ENCODE measurements at regions not wholly inside any gene's neighbourhood (a gene's known extent, or its start where the extent isn't known, plus 50 kb on each side); places are given as distances from the start of the nearest gene placed in this dataset.
A peak's percentile ranks its signal among the peaks of the same experiment; 100 is the strongest.
"Not testable (repeated sequence)": the region's sequence is repeated elsewhere in the genome, so short reads cannot be mapped to it uniquely, and the experiment has no call there.

DNA sequence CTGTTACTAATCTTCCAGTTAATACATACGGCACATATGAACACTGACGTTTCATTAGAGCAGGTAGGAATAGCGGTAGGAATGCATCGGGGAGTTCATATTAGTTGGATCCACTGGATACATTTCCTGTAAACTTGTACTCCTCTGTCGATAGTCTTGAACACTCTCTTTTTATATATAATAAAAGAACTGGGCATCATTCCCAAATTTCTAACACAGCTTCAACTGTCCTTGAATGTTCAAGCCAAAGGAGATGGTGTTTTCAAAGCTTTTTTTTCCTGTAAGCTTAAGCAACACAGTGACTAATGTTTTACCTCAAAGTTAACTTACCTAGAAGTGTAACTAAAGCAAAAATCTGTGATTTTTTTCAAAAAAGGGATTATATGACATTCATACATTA, 195.3 kb downstream of the UTRN start:
- DNase-seq, result no peak

DNA sequence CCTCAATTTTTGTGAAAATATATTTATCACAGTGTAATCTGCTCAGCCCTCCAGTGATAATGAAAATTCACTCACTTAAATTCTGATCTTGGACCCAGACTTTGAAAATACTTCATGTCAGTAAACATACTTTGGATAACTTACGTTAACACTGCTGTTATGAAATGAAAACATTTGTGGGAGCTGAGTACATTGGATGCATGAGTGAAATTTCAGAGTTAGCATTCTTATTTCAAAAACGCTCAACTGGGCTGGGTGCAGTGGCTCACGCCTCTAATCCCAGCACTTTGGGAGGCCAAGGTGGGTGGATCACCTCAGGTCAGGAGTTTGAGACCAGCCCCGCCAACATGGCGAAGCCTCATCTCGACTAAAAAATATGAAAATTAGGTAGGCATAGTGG, 196.4 kb downstream of the UTRN start:
- DNase-seq, result no peak

DNA sequence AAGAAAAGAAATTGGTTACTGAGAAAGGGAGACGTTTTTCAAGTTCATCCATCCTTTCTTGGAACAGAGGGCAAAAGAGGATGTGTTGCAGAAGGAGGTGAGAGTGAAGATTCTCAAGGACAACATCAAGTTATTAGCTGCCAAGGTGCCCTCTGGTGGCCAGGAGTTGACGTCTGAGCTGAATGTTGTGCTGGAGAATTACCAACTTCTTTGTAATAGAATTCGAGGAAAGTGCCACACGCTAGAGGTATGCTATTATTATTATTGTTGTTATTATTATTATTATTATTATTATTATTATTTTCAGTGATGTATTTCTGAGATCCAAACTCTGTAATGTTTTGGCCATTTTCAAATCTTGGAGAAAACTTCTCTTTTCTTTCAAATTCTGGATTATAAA, 197.0 kb downstream of the UTRN start:
- peak; percentile 30 for DNase-seq

DNA sequence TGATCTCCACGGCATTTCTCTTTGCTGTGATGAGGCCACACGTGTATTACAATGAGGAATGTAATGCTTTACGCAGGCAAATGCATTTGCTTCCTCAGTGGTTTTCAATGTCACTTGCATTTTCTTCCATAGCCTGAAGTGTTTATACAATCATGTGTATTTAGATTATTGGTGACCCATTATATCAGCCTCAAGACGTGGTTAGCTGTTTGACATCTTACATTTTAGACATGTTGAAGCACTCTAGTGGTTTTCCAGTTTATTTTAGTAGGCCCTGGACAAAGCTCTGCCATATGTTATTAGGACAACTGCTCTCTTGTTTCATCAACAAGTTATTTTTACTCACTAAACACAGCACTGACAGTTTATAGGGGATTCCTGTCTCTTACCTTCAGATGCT, 200.4 kb downstream of the UTRN start:
- DNase-seq, result no peak

DNA sequence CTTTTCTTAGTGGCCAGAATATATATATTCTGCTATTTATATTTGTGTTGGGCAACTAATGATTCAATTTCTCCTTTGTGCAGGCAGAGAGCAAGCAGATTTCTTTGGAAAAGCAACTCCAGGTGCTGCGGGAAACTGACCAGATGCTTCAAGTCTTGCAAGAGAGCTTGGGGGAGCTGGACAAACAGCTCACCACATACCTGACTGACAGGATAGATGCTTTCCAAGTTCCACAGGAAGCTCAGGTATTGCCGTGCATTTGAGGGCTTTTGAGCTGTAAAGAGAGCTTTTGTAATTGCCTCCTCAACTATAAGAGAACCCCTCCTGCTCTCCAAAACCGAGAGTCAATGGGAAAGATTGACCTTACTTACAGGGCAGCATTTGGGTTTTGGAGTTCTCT, 203.5 kb downstream of the UTRN start:
- DNase-seq, result no peak

DNA sequence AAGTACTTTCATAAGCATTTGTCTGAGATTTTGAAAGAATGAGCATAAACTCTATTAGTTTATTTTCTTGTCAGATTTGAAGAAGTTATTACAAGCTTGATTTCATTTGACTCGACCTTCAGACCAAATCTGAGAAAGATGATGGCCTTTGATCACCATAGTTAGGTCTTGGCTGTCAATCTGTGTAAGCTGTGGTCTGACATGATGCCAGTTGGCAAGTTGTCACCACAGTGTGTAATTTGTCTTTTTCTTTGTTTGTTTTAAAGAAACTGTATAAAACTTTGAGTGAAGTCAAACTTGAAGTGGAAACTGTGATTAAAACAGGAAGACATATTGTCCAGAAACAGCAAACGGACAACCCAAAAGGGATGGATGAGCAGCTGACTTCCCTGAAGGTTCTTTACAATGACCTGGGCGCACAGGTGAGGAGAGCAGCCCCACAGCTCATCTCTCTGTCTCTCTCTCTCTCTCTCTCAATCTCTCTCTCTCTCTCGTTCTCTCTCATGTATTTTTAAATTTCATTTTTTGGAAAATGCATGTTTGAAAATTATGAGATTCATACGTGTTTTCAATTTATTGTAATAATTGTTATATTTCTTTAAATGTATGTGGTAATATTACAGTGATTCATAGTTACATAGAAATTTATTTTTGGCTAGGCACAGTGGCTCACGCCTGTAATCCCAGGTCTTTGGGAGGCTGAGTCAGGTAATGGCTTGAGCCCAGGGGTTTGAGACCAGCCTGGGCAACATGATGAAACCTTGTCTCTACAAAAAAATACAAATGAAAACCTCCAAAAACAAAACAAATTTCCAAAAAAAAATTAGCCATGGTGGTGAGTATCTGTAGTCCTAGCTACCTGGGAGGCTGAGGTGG, 208.1 kb downstream of the UTRN start:
- DNase-seq, result no peak

DNA sequence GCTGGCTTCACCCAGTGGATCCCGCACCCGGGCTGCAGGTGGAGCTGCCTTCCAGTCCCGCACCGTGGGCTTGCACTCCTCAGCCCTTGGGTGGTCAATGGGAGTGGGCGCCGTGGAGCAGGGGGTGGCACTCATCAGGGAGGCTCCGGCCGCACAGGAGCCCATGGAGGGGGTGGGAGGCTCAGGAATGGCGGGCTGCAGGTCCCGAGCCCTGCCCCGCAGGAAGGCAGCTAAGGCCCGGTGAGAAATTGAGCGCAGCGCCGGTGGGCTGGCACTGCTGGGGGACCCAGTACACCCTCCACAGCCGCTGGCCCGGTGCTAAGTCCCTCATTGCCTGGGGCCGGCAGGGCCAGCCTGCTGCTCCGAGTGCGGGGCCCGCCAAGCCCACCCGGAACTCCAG, 209.9 kb downstream of the UTRN start:
- not testable (repeated sequence) for DNase-seq

DNA sequence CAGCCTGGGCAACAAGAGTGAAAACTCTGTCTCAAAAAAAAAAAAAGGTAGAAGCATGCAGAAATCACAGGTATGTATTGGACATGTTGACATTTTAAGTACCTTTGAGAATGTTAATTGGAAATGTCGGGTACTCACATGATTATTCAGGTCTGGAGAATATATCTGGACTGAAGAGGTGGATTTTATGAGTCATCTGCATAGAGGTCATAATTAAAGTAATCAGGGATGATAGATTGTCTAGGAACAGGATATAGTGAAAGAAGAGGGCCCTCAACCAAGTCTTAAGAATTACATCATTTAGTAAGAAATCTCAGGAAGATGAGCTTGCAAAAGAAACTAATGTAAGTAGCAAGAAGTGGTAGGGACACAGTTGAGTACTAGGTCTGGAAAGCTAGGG, 212.5 kb downstream of the UTRN start:
- no peak for DNase-seq

DNA sequence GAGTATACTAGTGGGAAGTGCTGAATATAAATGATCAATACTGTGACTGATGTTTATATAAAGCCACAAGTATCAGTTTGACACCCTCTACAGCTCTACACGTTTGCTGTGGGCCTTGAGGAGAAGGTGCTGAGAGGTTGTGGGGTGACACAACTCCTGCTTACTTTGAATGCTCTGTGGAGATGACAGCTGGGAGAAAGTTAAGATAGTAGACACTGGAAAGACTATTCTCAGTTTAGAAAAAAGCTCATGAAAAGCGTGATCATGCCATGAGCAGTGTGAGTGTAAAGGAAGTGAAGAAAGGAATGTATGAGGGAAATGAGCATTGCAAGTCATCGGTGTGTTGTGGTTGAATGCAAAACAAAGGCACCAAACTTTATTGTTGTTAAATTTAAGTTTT, 215.8 kb downstream of the UTRN start:
- DNase-seq, result no peak

DNA sequence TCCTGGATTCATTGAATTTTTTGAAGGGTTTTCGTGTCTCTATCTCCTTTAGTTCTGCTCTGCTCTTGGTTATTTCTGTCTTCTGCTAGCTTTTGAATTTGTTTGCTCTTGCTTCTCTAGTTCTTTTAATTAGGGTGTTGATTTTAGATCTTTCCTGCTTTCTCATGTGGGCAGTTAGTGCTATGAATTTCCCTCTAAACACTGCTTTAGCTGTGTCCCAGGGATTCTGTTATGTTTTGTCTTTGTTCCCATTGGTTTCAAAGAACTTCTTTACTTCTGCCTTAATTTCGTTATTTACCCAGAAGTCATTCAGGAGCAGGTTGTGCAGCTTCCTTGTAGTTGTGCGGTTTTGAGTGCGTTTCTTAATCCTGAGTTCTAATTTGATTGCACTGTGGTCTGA, 220.1 kb downstream of the UTRN start:
- DNase-seq, result not testable (repeated sequence)

DNA sequence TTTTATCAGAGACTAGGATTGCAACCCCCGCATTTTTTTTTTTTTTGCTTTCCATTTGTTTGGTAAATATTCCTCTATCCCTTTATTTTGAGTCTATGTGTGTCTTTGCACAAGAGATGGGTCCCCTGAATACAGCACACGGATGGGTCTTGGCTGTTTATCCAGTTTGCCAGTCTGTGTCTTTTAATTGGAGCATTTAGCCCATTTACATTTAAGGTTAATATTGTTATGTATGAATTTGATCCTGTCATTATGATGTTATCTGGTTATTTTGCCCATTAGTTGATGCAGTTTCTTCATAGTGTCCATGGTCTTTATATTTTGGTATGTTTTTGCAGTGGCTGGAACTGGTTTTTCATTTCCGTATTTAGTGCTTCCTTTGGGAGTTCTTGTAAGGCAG, 220.9 kb downstream of the UTRN start:
- DNase-seq, result not testable (repeated sequence)

DNA sequence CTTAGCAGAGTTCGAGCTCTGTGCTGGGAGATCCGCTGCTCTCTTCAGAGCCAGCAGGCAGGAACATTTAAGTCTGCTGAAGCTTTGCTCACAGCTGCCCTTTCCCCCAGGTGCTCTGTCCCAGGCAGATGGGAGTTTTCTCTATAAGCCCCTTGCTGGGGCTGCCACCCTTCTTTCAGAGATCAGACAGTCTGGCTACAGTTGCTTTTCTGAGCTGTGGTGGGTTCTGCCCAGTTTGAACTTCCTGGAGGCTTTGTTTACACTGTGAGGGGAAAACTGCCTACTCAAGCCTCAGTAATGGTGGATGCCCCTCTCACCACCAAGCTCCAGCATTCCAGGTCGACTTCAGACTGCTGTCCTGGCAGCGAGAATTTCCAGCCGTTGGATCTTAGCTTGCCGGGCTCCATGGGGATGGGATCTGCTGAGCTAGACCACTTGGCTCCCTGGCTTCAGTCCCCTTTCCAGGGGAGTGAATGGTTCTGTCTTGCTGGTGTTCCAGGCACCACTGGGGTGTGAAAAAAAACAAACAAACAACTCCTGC, 222.7 kb downstream of the UTRN start:
- not testable (repeated sequence) for DNase-seq

DNA sequence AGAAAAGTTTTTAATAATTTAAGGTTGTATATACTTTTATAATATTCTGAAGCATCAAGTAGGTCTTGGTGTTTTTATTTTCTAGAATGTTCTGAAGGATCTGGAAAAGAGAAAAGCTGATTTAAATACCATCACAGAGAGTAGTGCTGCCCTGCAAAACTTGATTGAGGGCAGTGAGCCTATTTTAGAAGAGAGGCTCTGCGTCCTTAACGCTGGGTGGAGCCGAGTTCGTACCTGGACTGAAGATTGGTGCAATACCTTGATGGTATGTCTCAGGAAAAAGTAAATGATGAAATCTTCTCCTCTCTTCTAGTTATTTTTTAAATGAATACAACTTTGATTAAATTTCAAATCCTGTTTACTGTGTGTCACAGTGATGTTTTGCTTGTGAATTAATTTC, 225.7 kb downstream of the UTRN start:
- no peak for DNase-seq

DNA sequence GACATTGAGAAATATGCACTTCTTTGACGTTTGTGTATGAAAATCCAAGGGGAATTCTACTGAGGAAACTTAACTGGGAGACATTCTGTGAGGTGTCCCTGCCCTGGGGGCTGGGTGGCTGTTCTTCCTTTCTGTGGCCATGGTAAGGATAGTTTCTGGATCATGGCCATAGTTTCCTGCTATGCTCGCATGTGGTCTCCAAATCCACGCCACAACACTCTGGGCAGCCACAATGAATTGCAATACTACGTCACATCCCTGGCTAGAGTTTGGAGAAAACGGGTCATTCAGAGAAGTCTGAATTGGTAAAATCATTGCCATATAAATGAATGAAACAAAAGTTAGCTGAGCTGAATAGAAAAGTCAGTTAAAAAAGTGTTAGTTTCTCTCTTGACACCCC, 230.6 kb downstream of the UTRN start:
- DNase-seq, result no peak

DNA sequence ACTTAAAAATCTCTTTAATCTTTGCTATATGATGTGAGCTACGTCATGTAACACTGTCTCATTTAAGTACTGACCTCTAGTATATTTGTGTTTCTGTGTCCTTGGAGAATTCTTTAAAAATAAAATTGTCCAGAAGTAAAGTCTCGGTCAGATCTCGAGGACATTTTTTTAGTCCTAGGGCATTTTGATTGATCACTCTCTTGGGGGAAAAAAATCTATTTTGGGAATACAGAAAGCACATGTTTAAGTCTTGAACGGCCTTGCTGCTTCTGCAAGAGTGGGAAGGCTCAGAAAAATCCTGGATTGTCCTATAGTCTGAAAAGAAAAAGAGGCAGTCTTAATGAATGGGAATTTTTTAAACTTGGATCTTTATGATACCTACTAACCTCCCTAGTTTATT, 234.3 kb downstream of the UTRN start:
- DNase-seq, result no peak

DNA sequence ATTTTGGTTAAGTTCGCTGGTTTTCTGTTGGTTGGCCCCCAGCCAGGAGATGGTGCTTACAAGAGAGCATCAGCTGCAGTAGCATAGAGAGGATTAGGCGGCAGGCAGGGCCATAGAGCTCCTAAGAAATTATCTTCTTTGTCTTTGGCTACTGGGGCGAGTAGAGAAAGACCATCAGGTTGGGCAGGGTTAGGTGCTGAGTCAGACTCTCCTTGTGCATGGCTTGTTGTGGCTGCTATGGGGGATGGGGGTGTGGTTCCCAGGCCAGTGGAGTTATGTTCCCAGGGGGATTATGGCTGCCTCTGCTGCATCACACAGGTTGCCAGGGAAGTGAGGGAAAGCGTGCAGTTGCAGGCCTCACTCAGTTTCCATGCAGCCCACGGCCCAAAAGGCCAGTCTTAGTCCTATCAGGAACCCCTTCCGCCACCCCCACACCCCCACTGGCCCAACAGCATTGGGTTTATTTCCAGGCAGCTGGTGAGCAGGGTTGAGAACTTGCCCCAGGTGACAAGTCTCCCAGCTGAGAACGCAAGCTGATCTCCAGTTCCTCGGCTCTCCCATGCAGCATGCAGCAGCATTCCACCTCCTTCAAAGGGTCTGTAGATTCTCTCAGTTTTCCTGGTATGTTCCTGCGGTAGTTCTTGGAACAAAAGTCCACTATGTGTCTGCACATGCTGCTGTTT, 243.7 kb downstream of the UTRN start:
- no peak for DNase-seq

DNA sequence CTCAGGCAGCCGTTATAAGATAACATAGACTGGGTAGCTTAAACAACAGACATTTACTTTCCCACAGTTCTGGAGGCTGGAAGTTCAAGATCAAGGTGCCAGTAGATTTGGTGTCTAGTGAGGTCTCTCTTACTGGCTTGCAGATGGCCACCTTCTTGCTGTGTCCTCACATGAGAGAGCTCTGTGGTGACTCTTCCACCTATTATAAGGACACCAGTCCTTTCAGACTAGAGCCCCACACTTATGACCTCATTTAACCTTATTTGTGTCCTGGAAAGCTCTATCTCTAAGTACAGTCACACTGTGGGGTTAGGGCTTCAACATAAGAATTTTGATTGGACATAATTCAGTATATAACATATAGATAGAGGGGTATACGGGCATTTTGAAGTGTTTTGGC, 245.0 kb downstream of the UTRN start:
- no peak for DNase-seq

DNA sequence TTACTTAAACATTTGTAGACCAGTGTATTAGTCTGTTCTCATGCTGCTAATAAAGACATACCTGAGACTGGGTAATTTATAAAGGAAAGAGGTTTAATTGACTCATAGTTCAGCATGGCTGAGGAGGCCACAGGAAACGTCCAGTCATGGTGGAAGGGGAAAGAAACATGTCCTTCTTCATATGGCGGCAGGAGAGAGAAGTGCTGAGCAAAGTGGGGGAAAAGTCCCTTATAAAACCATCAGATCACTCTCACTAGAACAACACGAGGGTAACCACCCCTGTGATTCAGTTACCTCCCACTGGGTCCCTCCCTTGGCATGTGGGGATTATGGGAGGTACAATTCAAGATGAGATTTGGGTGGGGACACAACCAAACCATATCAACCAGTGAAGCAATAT, 247.1 kb downstream of the UTRN start:
- not testable (repeated sequence) for DNase-seq

DNA sequence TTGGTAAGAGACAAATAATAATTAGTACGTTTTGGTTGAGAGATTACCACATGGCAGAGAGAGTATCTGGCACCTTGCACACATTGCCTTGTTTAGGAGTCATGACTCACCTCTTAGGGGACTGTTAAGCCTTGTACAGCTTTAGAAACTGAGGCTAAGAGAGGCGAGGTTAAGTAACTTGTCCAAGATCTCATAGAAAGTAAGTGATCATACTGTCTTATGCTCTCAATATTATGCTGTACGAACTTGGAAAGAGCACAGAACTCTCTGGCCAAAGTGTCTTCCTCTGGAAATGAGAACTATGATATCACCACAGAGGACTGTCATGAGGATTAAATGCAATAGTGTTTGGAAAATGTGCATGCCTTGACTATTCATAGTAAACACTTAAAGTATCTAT, 249.0 kb downstream of the UTRN start:
- no peak for DNase-seq

DNA sequence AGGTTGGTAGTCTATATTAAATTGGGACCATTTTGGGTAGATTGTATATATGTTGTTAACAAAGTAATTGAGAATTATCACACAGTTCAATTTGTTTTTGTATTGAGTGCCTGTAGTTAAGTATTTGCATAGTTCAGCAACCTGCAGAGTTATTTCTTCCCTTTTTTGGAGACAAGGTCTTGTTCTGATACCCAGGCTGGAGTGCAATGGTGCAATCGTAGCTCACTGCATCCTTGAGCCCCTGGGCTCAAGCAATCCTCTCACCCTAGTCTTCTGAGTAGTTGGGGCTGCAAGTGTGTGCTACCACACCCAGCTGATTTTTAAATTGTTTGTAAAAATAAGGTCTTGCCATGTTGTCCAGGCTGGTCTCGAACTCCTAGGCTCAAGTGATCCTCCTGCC, 250.5 kb downstream of the UTRN start:
- no peak for DNase-seq

DNA sequence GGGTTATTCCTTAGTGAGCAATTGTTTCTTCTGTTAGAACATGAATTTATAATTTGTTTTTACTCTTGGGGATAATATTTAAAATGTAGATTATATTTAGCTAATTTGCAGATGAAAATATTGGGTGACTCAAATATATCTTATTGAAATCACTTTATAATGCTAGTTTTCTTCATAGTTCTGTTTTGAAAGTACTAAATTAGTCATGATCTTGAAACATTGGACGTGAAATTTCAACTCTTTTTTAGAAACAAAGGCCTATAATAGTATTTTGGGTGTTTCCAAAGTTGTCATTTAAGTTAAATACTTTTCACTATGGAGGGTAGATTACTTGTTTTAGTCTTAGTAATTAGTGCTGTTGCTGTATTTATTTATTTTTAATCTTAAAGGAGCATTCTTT, 250.9 kb downstream of the UTRN start:
- no peak for DNase-seq

DNA sequence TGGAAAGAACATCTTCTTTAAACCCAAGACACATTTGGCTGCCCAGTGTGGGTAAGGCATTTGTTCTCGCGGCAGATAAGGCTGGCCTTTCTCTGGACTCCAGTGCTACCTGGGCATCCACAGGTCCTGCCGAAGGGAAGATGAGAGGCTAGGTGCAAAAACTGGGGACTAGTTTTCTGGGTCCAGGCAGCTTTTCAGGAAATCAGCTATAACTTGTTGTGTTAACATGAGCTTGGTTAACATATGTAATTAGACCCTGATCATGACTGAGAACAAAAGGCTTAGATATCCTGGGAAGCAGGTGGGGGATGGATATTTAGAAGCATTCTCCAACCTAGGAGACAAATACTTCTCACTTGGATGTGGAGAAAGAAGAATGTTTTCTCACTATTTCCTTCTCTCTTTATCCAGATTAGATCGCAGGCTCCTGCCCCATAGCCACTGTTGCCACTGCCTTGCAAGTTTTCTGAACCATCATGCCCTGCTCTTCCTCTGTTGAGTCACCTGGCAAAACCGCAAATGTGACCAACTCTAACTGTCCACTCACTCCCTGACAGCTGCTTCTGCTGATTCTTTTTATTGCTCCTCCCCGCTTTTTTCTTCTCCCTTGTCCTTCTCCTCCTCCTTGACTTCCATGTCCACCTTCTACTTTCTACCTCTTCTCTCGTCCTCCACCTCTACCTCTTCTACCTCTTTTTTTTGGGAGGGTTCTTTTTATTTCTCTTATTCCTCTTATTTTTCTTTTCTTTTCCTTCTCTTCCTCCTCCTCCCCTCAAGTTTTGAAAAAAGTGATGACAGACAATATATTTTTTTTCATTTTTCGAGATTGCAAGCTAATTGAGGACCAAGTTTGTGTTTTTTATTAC, 258.1 kb downstream of the UTRN start:
- DNase-seq, result no peak

DNA sequence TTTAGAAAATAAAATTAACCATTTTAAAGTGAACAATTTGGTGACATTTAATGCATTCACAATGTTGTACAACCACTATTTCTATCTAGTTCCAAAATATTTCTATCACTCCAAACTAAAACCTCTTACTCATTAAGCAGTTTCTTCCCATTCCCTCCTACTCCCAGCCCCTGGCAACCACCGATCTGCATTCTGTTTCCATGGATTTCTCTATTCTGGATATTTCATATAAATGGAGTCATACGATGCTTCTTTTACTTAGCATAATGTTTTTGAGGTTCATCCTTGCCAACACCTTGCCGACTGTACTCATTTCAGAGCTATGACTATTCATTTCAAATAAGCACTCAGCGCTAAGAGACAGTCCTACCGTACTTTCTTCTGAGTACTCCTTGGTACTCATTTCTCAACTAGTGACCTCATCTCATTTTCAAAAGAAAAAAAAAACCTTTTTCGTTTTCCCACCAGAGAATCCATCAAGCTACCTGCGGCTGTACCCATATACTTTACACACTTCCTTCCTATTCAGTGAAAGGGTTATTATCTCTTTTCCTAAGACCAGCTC, 259.2 kb downstream of the UTRN start:
- no peak for DNase-seq
